HG03439 (cell line): ENCODE measurements at regions not wholly inside any gene's neighbourhood (a gene's known extent, or its start where the extent isn't known, plus 50 kb on each side); places are given as distances from the start of the nearest gene placed in this dataset.

Experiments
- ATAC-seq: cut with Tn5 transposase; IDR thresholded peaks from one replicate; pipeline ENCODE4 v1.9.1; 2021; ENCODE audit warnings: mild to moderate bottlenecking, moderate library complexity; ENCODE audit not compliant: unreplicated experiment

DNA sequence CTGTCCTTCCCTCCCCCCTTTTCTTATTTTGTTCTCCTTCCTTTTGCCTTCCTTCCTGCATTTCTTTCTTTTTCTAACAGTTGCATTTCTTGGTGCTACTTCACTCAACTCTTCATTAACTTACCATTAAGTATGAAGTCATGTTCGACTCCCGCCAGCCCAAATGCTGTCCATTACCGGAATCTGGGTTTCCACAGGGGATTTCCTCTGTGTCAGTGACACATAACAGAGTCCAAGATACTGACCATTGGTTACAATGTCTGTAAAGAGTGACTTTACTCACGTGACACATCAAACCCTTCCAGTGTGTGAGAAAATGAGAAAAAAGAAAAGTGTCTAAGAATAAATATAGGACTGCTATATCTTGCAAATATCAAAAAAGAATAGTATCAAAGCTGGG lies 500.0 kb upstream of the FRG1 start:
- no peak for ATAC-seq

DNA sequence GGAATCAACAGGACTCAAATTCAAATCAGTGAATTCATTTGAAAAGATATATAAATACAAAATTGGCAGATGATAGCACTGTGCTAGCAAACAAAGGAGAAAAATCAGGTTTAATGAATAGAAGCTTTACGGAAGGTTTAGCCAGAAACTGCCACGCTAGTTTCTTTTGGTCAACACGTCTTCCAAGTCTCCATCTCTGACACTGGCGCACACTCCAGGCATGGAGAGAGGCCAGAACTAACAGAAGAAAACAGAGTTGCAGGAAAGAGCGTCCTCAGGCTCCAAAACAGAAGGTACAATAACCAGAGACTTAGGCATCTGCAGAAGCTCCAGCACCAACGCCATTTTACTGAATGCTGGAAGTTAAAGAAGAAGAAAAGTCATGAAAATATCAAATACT lies 497.3 kb upstream of the FRG1 start:
- ATAC-seq = no peak

DNA sequence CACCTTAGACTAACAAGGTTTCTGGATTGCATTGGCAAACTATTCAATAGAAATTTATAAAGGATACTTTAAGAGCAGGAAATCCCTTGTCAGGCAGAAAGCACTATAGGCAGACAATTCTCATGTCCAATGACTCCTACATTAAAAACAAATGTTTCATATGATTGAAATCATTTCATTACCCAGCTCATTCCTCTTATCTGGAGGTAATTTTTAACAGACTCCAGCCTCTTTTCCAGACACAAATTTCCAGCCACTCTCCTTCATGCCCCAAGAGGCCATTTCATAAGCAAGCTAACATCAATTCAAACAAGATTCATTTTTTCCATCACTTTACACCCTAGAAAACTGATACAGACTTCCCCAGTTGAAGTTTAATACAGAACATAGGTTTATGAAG lies 495.1 kb upstream of the FRG1 start:
- no peak for ATAC-seq

DNA sequence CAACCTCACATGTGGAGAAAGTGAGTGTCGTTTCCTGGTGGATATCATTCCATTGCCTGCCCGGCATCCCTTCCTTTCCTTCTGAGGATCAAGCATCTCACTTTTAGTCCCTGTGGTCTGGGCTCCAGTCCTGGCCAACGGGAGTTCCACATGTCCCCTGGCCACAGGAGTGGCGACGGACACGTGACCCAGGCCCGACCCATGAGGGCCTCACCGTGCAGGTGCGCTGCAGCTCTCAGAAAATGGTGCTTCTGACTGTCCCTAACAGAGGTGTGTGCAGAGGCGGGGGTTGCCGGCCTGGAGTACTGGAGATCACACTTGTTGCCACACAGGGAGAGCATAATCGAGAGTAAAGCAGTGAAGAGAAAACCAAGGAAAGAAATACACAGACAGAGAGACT lies 476.9 kb upstream of the FRG1 start:
- ATAC-seq = no peak

DNA sequence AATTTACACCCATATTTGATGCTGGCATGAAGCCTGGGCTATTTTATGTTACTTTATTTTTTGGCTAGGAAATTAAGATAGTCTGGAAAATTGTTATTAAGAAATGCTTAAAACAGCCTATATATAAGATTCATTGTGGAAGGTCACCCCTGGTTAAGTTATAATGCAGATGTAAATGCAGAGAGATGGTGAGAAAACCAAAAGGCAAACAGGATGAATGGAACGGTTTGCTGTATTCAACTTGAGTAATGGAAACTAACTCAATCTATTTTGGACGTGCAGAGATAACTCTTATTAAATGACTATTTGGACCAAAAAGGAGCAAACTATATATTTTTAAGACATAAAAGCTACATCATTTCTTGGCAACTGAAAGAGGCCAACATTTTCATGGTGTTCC lies 446.3 kb upstream of the FRG1 start:
- ATAC-seq = no peak

DNA sequence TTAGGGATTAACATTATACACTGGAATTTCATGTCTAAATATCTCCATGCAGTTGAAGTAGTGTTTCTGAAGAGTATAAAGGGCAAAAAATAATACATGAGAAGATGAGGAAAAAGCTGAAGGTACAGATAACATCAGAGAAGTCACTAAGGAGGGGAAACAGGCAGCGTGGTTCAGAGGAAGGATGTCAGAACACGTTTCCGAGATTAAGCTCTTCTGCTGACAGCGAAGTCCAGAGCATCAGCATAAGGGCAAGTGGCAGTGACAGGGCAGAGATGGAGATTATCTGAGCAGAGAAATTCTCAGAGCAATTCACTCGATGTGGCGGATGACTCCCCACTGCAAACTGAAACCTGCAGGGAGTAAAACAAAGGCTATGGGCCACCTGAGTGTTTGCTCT lies 443.2 kb upstream of the FRG1 start:
- no peak for ATAC-seq

DNA sequence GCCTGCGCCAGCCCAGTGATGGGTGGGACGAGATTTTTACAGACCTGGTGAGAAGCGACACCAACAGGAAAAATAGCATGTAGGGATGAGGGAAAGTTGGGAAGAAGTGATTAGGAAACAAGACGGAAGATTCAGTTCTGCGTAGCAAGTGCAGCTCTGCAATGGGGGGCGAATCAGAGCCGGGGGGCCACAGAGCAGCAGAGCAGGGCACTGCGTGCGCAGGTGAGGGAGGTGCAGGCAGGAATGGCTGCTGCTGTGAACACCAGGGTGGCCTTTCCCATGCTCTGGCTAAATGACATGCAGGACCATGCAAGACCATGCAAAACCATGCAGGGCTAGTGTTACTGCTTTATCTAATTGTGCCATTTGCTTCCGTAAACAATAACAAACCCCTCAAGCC lies 442.7 kb upstream of the FRG1 start:
- ATAC-seq = no peak

DNA sequence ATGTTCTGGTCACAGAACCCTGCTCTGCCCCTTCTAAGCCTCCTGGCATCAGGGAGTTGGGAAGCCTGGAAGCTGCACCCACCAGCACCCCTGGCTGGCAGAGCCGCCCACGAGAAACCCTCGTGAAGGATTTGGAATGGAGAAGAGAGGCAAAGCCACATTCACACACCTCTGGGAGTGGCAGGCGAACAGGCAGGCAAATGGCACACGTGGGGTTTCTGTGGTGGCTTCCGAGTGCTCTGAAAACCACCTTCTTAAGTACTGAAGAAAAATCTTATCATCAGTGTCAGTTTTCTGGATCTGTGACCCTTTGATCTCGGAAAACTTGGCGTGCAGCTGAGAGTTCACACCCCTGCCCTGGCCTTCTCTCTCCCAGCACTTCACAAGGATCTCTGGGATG lies 442.2 kb upstream of the FRG1 start:
- ATAC-seq = no peak

DNA sequence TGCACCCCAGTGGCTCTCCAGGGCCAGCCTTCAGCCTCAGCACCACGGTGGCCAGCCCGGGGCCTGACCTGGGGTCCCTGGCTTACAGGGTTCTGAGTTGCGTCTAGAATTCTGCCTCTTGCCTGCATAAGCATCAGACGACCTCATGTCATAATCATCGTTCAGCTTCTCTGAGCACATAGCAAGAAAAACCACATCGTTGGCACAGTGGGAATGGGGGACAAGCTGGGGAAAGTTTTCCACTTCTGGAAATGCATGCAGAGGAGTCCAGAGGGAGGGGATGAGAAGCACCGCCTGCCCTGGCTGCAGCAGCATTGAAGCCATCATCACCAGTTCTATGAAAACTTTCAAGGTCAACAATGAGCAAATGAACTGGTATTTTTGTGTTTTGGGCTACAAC lies 441.0 kb upstream of the FRG1 start:
- no peak for ATAC-seq

DNA sequence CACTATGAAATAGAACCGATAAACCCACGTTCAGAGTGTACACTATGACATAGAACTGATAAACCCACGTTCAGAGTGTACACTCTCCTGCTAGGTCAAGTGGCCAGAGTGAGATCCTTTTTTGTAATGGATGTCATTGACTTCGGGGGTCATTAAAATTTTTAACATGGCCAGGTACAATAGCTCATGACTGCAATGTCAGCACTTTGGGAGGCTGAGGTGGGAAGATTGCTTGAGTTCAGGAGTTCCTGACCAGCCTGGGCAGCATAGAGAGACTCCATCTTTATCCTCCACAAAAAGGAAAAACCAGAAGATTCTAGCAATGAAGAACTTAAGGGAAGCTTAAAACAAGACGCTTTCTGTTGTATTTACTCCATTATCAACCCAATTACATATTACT lies 439.7 kb upstream of the FRG1 start:
- ATAC-seq = no peak

DNA sequence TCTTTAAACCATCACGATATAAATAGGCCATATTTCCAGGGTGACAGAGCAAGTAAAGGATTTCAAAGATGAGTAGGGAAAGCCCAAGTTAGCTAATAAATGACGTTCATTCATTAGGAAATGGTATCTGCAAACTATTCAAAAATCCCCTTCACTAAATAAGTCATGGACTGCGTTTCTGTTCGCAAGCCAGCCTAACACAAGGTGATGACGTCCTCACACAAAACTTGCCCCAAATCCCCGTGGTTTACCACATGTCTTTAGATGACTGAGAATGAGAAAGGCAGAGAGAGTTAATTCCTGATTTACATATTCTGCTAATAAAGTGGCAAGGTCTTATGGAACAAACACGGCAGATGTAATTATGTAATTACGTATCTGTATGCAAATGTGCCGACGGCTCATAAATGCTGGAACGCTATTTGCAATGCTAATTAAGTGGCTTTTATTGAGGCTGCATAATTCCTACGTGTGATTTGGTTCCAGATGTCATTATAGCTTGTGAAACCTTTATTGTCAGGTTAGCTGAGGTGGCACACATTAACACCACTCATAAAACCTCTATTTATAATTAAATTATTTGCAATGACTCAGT lies 437.7 kb upstream of the FRG1 start:
- ATAC-seq = peak; percentile 63

DNA sequence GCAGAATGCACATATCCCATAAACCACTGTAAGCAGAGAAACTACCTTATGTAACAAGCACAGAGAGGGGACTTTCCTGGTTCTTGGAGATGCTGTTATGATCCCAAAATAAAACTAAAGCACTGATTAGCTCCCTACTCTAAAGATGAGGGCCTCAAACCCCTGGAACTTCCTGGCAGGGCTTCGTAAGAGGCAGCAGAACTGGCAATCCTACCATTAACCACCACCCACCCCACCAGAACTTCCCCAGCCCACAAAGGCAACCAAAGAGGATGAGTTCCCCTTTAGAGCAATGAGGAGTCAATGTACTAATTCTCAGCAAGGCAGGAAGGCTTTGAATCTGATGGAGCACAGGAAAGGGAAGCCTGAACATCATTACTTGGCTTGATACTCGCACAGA lies 436.5 kb upstream of the FRG1 start:
- no peak for ATAC-seq

DNA sequence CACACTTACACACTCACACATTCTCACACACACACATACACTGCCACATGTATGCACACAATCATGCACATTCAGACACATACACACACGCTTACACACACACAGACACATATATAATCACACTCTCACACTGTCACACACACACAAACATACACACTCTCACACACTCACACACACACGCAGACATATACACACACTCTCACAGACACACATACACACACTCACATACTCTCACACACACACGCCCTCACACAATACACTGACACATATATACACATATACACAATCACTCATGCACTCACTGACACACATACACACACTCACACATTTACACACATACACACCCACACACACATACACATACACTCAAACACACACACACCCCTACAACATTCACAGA lies 435.3 kb upstream of the FRG1 start:
- no peak for ATAC-seq

DNA sequence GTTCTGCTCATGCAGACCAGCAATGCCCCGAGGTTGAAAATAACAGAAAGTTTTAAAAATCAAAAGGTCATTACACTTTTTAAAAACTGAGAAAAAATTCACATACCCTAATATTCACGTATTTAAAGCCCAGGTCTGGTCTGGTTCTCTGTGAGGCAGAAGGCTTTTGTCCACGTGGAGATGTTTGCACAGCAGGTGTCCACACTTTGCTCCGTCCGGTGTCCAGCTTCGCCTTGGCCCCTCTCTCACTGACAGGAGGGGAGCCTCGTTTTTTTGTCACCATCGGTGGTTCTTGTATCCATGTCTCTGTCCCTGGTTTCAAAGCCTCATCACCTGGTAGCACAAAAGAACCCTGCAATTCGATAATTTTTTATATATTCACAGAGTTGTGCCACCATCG lies 434.6 kb upstream of the FRG1 start:
- no peak for ATAC-seq

DNA sequence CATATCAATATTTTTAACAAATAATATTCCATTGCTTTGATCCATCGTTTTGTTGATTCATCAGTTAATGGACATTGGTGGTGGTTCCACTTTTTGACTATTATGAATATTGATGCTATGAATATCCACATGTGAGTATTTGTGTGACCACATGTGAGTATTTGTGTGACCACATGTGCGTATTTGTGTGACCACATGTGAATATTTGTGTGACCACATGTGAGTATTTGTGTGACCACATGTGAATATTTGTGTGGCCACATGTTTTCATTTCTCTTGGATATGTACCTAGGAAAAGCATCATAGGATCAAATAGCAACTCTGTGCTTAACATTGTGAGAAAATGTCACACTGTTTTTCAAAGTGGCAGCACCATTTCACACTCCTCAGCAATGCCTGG lies 433.6 kb upstream of the FRG1 start:
- no peak for ATAC-seq

DNA sequence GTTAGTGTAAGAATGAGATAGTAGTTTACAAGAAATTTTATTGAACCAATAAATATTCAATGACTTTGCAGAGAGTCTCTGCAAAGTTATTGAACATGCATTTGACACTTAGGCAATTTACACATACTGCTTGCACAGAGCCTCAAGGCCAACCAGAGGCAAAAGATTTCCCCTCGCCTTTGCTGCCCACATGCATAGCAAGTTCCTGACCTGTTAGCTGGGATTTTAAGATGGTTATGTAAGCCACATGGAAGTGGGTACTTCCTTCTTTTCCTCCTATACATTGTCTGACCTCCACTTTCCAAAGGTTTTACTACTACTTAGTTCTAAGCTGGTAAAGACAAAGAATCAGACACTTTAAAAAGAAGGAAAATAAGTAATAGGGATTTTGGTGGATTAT lies 430.1 kb upstream of the FRG1 start:
- no peak for ATAC-seq

DNA sequence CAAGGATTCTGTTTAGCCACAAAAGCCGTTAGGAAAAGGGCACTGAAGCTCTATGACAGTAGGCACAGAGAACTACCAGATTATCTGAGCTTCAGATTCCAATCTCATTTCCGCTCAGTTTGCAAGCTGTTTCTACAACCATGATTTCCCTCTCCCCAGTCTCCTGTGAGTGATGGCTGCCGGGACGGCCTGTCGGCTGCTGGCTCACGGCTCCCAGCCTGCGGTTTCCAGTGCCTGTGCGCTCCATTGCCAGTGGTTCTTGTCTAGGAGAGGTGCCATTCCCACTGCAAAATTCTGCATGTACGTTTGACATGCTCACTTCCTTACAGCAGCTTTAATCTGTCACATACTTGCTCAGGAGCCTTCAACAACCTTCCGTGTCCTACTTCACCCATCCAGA lies 429.1 kb upstream of the FRG1 start:
- no peak for ATAC-seq

DNA sequence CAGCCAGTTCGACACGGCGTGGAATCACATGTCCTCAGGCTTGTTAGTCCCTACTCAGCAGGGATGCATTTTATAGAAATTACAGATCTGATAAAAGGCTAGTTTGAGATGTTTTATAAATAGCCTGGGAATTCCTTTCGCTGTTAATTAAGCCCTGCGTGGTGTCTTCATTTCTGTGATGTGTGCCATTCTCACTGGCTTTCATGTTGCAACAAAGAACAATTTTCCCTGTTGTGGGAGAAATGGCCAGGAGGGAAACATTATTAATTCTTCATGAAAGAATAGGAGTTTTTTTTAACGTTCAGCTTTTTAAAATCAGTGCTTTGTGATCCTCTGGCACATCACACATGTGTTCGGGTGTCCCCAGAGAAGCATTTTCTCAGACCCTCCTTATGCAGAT lies 427.3 kb upstream of the FRG1 start:
- no peak for ATAC-seq

DNA sequence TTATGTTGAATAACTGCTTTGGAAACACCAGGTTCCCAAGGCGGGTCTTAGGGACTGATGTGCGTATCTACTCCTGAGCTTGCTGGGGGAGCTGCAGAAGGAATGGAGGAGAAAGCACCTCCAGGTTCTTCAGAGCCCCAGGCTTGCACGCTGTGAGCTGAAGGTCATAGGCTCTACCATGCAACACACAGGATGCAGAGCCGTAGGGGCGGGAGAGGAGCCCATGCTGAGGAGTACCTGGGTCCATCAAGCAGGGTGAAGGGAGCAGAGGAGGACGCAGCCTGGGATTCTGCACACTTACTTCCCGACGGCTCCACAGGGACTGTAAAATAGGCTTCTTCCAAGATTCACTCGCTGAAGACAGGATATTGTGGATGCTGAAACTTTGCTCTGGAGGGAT lies 426.5 kb upstream of the FRG1 start:
- ATAC-seq = no peak

DNA sequence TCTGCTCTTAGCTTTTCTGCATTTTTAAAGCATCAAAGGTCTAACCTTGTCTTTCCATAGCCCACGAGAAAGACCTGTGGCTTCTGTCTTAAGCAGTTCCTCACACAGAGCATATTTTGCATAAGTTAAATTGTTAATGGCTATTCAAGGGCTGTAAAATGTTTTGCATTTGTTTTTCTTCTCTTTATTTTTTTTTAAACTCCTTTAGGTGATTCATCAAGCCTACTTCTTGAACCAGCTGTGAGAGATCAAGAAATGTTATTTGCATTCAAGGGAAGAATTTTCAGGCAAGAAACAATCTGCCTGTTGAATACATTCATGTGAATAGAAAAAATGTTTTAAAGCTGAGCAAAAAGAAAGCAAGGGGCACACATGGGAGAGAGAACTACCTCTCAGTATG lies 423.8 kb upstream of the FRG1 start:
- ATAC-seq = no peak

DNA sequence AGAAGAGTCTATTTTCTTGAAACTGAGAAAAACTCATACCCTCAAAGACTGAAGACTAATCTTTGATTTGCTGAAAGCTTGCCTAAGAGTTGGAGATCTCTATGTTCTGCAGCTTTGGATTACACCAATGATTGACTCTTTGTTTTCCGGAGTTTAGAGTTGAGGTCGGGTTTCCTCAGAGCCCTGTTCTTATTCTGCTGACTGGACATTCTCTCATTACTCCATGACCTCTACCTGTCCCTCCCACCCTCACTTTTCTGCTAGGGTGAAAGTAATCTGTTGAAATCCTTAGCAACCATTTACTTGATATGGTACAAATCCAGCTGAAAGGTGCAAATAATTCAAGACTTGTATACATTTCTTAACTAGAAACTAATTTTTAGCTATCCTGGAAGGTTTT lies 421.5 kb upstream of the FRG1 start:
- no peak for ATAC-seq

DNA sequence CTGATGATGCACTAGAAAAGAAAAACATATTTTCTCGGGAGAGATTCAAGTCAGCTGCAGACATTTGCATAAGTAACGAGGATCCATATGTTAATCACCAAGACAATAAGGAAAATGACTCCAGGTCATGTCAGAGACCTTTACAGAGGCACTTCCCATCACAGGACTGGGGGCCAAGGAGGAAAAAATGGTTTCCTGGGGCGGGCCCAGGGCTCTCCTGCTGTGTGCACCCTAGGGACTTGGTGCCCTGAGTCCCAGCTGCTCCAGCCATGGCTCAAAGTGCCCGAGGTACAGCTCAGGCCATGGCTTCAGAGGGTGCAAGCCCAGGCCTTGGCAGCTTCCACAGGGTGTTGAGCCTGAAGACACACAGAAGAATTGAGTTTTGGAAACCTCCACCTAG lies 415.4 kb upstream of the FRG1 start:
- no peak for ATAC-seq

DNA sequence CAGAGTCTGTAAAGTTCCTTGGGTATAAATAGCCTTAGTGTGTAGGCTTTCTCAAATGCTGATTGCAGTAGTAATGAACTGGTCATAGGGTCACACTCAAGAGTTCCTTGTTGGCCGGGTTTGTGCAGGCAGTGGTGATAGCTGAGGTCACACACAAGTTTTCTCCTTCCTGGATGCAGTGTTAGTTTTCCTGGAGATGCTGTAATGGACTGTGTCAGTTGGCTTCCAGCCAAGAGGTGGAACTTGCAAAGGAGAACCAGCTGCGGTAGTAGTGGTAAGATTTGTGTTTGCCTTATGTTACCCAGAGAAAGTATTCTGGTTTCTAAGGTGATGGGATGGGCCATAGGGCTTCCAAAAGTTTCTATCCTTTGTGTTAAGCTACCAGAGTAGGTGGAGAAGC lies 409.8 kb upstream of the FRG1 start:
- no peak for ATAC-seq

DNA sequence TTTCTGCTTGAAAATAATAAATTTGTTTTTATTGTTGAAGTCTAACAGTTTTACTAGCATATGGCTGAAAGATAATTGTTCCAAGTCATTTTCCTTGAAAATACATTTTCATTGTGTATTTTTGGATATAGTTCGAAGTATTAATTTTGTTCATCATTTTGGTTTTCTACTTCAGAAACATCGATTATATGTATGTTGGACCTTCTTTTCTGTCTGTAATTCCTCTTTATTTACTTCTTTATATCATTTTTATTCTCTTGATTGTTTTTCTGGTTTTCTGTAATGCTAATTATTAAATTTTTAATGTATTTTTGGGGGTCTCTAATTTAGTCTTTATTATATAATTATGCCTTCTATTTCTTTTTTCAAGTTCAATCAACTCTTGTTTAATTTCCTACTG lies 407.1 kb upstream of the FRG1 start:
- ATAC-seq = no peak
